Ovary (tissue), 3 donors: ENCODE measurements at regions not wholly inside any gene's neighbourhood (a gene's known extent, or its start where the extent isn't known, plus 50 kb on each side); places are given as distances from the start of the nearest gene placed in this dataset.

Source experiments
- POLR2A ChIP-seq: fragments of 450-650 bp; IDR thresholded peaks from one replicate; pipeline ENCODE4 v1.6.1; 2017; ENCODE audit warnings: antibody characterized with exemption, mild to moderate bottlenecking, moderate library complexity
- TF ChIP-seq, protein P1 (sequence below), 3 donors: fragments of 450-650 bp in 2 of 3; fragments of 200-600 bp in 1 of 3; IDR thresholded peaks; one replicate each; pipeline versions ENCODE4 v1.5.1 to v1.8.0; 2016 to 2022; ENCODE audit warnings: antibody characterized with exemption in 3 of 3, mild to moderate bottlenecking in 1 of 3
- donor health status: DM: no; HTN: no; CAD: no.

DNA sequence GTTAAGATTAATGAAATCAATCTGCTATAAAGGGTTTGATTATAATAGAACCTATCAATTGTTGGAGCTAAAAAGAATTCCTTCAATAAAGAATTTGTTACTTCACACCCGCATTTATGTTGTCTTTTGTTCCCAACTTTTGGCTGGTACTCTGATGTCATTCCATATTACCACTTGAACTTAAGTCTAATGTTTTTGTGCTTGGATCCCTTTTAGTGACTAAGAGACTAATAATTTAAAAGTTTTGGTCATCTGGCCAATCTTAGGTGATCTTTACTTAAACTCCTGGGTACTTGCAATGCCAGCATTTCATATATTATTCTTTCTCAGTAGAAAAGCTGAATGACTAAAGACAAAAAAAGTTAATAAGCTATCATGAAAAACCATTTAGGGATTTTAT lies 113.0 kb downstream of the TMEM30B start:
- TF ChIP-seq, protein P1, sequence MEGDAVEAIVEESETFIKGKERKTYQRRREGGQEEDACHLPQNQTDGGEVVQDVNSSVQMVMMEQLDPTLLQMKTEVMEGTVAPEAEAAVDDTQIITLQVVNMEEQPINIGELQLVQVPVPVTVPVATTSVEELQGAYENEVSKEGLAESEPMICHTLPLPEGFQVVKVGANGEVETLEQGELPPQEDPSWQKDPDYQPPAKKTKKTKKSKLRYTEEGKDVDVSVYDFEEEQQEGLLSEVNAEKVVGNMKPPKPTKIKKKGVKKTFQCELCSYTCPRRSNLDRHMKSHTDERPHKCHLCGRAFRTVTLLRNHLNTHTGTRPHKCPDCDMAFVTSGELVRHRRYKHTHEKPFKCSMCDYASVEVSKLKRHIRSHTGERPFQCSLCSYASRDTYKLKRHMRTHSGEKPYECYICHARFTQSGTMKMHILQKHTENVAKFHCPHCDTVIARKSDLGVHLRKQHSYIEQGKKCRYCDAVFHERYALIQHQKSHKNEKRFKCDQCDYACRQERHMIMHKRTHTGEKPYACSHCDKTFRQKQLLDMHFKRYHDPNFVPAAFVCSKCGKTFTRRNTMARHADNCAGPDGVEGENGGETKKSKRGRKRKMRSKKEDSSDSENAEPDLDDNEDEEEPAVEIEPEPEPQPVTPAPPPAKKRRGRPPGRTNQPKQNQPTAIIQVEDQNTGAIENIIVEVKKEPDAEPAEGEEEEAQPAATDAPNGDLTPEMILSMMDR (IDR thresholded peaks at IDR 0.05), result no peak
- TF ChIP-seq POLR2A, result no peak
